ENCODE measurements at regions not wholly inside any gene's neighbourhood (a gene's known extent, or its start where the extent isn't known, plus 50 kb on each side); places are given as distances from the start of the nearest gene placed in this dataset.

DNA sequence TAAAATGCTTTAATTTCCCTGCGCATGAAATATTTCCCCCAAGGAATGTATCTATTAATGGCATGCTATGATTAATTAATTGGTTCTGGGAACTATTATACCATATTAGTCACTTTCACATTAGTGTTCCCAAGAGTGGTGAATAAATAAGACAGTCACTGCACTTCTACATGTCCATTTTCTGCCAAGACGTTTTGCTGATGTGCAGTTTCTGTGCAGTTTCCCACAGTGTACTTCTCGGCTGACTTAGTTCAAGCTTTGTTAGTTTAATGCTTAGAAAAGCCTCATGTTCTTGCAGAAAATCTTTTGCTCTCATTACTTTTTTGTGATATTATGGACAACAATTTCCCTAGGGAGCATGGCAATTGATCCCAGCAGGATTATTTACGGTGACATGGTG lies 1014.5 kb downstream of the BRINP3 start:
- TF ChIP-seq, protein P1, sequence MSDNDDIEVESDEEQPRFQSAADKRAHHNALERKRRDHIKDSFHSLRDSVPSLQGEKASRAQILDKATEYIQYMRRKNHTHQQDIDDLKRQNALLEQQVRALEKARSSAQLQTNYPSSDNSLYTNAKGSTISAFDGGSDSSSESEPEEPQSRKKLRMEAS (IDR thresholded peaks at IDR 0.05) = no peak
- TF ChIP-seq, protein P2, sequence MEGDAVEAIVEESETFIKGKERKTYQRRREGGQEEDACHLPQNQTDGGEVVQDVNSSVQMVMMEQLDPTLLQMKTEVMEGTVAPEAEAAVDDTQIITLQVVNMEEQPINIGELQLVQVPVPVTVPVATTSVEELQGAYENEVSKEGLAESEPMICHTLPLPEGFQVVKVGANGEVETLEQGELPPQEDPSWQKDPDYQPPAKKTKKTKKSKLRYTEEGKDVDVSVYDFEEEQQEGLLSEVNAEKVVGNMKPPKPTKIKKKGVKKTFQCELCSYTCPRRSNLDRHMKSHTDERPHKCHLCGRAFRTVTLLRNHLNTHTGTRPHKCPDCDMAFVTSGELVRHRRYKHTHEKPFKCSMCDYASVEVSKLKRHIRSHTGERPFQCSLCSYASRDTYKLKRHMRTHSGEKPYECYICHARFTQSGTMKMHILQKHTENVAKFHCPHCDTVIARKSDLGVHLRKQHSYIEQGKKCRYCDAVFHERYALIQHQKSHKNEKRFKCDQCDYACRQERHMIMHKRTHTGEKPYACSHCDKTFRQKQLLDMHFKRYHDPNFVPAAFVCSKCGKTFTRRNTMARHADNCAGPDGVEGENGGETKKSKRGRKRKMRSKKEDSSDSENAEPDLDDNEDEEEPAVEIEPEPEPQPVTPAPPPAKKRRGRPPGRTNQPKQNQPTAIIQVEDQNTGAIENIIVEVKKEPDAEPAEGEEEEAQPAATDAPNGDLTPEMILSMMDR (IDR thresholded peaks at IDR 0.05; ENCODE audit: low read depth, low read length, missing input control) = no peak
- TF ChIP-seq, protein P3, sequence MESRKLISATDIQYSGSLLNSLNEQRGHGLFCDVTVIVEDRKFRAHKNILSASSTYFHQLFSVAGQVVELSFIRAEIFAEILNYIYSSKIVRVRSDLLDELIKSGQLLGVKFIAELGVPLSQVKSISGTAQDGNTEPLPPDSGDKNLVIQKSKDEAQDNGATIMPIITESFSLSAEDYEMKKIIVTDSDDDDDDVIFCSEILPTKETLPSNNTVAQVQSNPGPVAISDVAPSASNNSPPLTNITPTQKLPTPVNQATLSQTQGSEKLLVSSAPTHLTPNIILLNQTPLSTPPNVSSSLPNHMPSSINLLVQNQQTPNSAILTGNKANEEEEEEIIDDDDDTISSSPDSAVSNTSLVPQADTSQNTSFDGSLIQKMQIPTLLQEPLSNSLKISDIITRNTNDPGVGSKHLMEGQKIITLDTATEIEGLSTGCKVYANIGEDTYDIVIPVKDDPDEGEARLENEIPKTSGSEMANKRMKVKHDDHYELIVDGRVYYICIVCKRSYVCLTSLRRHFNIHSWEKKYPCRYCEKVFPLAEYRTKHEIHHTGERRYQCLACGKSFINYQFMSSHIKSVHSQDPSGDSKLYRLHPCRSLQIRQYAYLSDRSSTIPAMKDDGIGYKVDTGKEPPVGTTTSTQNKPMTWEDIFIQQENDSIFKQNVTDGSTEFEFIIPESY (IDR thresholded peaks at IDR 0.05) = no peak
- TF ChIP-seq, protein P4, sequence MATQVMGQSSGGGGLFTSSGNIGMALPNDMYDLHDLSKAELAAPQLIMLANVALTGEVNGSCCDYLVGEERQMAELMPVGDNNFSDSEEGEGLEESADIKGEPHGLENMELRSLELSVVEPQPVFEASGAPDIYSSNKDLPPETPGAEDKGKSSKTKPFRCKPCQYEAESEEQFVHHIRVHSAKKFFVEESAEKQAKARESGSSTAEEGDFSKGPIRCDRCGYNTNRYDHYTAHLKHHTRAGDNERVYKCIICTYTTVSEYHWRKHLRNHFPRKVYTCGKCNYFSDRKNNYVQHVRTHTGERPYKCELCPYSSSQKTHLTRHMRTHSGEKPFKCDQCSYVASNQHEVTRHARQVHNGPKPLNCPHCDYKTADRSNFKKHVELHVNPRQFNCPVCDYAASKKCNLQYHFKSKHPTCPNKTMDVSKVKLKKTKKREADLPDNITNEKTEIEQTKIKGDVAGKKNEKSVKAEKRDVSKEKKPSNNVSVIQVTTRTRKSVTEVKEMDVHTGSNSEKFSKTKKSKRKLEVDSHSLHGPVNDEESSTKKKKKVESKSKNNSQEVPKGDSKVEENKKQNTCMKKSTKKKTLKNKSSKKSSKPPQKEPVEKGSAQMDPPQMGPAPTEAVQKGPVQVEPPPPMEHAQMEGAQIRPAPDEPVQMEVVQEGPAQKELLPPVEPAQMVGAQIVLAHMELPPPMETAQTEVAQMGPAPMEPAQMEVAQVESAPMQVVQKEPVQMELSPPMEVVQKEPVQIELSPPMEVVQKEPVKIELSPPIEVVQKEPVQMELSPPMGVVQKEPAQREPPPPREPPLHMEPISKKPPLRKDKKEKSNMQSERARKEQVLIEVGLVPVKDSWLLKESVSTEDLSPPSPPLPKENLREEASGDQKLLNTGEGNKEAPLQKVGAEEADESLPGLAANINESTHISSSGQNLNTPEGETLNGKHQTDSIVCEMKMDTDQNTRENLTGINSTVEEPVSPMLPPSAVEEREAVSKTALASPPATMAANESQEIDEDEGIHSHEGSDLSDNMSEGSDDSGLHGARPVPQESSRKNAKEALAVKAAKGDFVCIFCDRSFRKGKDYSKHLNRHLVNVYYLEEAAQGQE (IDR thresholded peaks at IDR 0.05) = no peak
- TF ChIP-seq RAD21 (IDR thresholded peaks at IDR 0.05) (no peak), SP1 (IDR thresholded peaks at IDR 0.05) (no peak), GABPA (IDR thresholded peaks at IDR 0.05 in 1 of 2, conservative IDR thresholded peaks at IDR 0.05 in 1 of 2) (no peak), YY1 (IDR thresholded peaks at IDR 0.05) (no peak), FOXA1 (IDR thresholded peaks at IDR 0.05) (no peak)

All from liver (tissue), 3 donors.